Activated T-helper 1 cell treated with anti-CD3 and anti-CD28 coated beads, Interleukin-12 subunit alpha, Interleukin-12 subunit beta, Interleukin-2, Interleukin-4 antibody, amounts not matched to agents 30 ng/mL and 10 ng/mL and 1 ng/mL, durations not matched to agents 14 hours and 24 hours and 36 hours (primary cell): ENCODE measurements at regions not wholly inside any gene's neighbourhood (a gene's known extent, or its start where the extent isn't known, plus 50 kb on each side); places are given as distances from the start of the nearest gene placed in this dataset.

ENCODE experiments used
- DNase-seq: peaks from one replicate; pipeline ENCODE4 v3.0.0; 2021; ENCODE audit warnings: low spot score
- H3K27ac Mint-ChIP-seq: one replicate; pipeline ENCODE4 v1.8.0; 2021; ENCODE audit warnings: mild to moderate bottlenecking, mixed read lengths
- H3K27me3 Mint-ChIP-seq: one replicate; pipeline ENCODE4 v1.8.0; 2022; ENCODE audit warnings: mild to moderate bottlenecking, moderate library complexity, mixed read lengths; ENCODE audit not compliant: insufficient read depth
- H3K36me3 Mint-ChIP-seq: one replicate; pipeline ENCODE4 v1.8.0; 2021; ENCODE audit warnings: low read depth, mixed read lengths
- H3K4me1 Mint-ChIP-seq: one replicate; pipeline ENCODE4 v1.8.0; 2021; ENCODE audit warnings: low read depth, mixed read lengths
- H3K4me3 Mint-ChIP-seq: one replicate; pipeline ENCODE4 v1.8.0; 2021; ENCODE audit warnings: mild to moderate bottlenecking, moderate library complexity, mixed read lengths
- H3K9me3 Mint-ChIP-seq: one replicate; pipeline ENCODE4 v1.8.0; 2021; ENCODE audit warnings: mixed read lengths
- intact Hi-C: fragments of 100-400 bp; cut with micrococcal nuclease; formaldehyde crosslinking; loops from one replicate; pipeline ENCODE4 v1.15.1; 2024

- H3K4me1 Mint-ChIP-seq = no peaks in the 10 kb centered on the region
- no peaks in the 10 kb centered on the region for H3K36me3 Mint-ChIP-seq
- H3K4me3 Mint-ChIP-seq = no peak overlapping the region
- intact Hi-C loops = no loop called here
- DNase-seq = no peak
- H3K27me3 Mint-ChIP-seq = no peaks in the 10 kb centered on the region
- no peak overlapping the region for H3K27ac Mint-ChIP-seq
- H3K9me3 Mint-ChIP-seq = peaks cover 8% of the 10 kb centered on the region
These were observed 819.2 kb downstream of the NLGN4Y start for GRCh38 chrY:15343522-15343921.

GRCh38 chrY:15345471-15346155, 821.3 kb downstream of the NLGN4Y start:
- intact Hi-C loops = no loop called here
- H3K9me3 Mint-ChIP-seq = peaks cover 4% of the 10 kb centered on the region
- H3K36me3 Mint-ChIP-seq = no peaks in the 10 kb centered on the region
- no peak for DNase-seq
- H3K27me3 Mint-ChIP-seq = no peaks in the 10 kb centered on the region
- H3K4me1 Mint-ChIP-seq = no peaks in the 10 kb centered on the region
- no peak overlapping the region for H3K27ac Mint-ChIP-seq
- no peak overlapping the region for H3K4me3 Mint-ChIP-seq

DNA sequence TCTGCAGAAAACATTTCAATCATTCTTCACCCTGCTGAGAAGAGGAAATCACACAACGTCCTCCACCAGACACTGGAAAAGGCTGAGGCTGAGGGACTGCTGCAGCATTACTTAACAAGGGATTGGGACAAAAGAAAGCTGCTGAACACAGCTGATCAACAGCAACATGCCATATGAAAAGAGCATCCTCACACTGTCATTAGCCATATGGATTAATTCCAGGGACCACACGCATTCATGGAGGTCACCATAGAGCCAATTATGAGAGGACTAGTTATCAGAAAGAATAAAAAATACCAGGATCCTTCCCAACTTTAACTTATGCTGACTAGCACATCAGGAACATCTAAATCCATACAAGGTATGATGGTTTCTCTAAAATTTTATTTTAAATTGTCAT, 825.0 kb downstream of the NLGN4Y start:
- DNase-seq = no peak
- Mint-ChIP-seq H3K27me3 (no peaks in the 10 kb centered on the region), H3K4me1 (no peaks in the 10 kb centered on the region), H3K27ac (no peak overlapping the region), H3K36me3 (no peaks in the 10 kb centered on the region), H3K9me3 (no peaks in the 10 kb centered on the region), H3K4me3 (no peak overlapping the region)
- intact Hi-C loops = no loop called here

DNA sequence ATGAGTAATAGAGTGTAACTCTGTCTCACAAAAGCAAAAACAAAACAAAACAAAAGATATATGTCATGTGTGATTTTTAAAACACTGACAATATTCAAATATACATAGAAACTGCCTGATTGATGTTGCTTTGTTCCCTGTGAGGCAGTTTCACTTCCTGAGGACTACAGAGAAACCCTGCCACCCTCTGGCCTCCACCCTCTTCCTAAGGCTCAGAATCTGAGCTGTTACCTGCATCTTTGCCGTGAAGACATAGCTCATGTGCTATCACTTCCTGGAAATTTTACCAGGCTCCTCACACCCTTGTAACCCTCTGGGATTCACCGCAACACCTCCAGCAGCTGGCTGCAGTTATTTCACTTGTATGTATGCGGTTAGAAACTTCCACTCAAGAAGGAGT, 831.0 kb downstream of the NLGN4Y start:
- intact Hi-C loops = no loop called here
- no peaks in the 10 kb centered on the region for H3K27me3 Mint-ChIP-seq
- no peak overlapping the region for H3K4me3 Mint-ChIP-seq
- H3K9me3 Mint-ChIP-seq = no peaks in the 10 kb centered on the region
- no peak overlapping the region for H3K27ac Mint-ChIP-seq
- no peaks in the 10 kb centered on the region for H3K4me1 Mint-ChIP-seq
- DNase-seq = no peak
- no peaks in the 10 kb centered on the region for H3K36me3 Mint-ChIP-seq

DNA sequence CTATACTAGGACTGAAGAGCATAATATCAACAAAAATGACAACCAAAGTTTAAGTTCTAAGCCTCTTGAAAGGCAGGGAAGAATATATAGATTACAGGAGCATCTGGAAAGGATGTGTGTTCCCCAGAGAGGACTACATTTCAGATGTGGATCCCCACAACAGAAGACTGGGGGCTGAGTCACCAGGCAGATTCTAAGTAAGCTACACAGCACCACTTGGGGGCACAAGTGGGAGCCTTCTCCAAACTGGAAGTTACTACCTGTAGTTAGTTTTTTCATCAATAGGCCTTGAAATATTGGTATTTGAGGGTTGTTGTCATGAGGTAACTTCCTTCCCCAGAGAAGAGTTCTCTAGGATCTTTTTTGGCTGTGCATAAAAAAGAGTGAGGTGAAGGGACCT, 836.1 kb downstream of the NLGN4Y start:
- no peaks in the 10 kb centered on the region for H3K36me3 Mint-ChIP-seq
- H3K27me3 Mint-ChIP-seq = no peaks in the 10 kb centered on the region
- intact Hi-C loops = no loop called here
- H3K9me3 Mint-ChIP-seq = no peaks in the 10 kb centered on the region
- no peak overlapping the region for H3K4me3 Mint-ChIP-seq
- H3K27ac Mint-ChIP-seq = no peak overlapping the region
- DNase-seq = no peak
- H3K4me1 Mint-ChIP-seq = no peaks in the 10 kb centered on the region

DNA sequence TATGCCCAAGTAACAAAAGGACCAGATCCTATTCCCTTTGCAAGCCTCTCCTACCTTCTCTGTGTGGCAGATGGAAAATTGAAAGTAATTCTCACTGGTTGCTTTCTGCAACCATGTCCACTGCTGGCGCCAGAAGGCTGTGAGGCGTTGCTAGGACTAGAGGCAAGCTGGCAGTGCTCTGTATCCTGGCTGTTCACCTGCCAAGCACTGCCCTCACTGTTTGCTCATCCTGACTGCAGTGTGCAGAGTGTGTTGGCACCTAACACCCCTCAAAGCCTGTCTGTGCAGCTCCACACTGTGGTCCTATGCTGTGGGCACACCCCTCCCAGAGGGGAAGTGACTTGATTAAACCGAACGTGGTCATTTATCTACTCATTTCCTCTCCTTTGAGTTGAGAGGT, 840.7 kb downstream of the NLGN4Y start:
- no peak overlapping the region for H3K4me3 Mint-ChIP-seq
- no peaks in the 10 kb centered on the region for H3K4me1 Mint-ChIP-seq
- H3K27me3 Mint-ChIP-seq = no peaks in the 10 kb centered on the region
- intact Hi-C loops = no loop called here
- no peaks in the 10 kb centered on the region for H3K9me3 Mint-ChIP-seq
- no peak overlapping the region for H3K27ac Mint-ChIP-seq
- DNase-seq = no peak
- H3K36me3 Mint-ChIP-seq = no peaks in the 10 kb centered on the region

GRCh38 chrY:15368786-15369185, 844.5 kb downstream of the NLGN4Y start:
- no peak overlapping the region for H3K27ac Mint-ChIP-seq
- intact Hi-C loops = no loop called here

DNA sequence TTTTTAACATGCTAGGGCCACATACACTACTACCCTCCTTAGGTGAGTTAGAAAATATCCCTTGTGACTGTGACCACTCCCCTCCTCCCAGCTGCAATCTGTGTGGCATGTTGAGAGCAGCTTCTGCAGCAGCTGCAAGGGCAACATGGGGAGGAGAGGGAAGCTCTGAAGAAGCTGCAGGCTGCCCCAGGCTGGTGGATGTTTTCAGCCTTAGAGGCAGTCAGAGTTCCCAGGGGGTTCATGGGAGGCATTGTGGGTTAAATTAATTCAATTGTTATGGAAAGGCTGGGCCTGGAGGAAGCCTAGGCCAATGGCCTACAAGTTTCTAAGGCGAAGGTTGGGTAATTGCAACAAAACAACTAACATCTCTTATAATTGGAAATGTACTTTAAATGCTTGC, 860.8 kb downstream of the NLGN4Y start:
- no peak overlapping the region for H3K27ac Mint-ChIP-seq
- H3K9me3 Mint-ChIP-seq = no peaks in the 10 kb centered on the region
- no peaks in the 10 kb centered on the region for H3K36me3 Mint-ChIP-seq
- H3K27me3 Mint-ChIP-seq = no peaks in the 10 kb centered on the region
- H3K4me3 Mint-ChIP-seq = no peak overlapping the region
- no peak for DNase-seq
- no peaks in the 10 kb centered on the region for H3K4me1 Mint-ChIP-seq
- intact Hi-C loops = no loop called here

More at GRCh38 chrY:15368786-15369185, 844.5 kb downstream of the NLGN4Y start:
- no peak overlapping the region for H3K4me3 Mint-ChIP-seq
- no peaks in the 10 kb centered on the region for H3K4me1 Mint-ChIP-seq
- no peaks in the 10 kb centered on the region for H3K36me3 Mint-ChIP-seq
- no peaks in the 10 kb centered on the region for H3K9me3 Mint-ChIP-seq
- H3K27me3 Mint-ChIP-seq = peaks cover 4% of the 10 kb centered on the region
- DNase-seq = no peak

GRCh38 chrY:15397556-15398280, 873.4 kb downstream of the NLGN4Y start:
- Mint-ChIP-seq H3K9me3 (peaks cover 3% of the 10 kb centered on the region), H3K4me1 (no peaks in the 10 kb centered on the region), H3K27ac (no peak overlapping the region), H3K27me3 (no peaks in the 10 kb centered on the region), H3K36me3 (no peaks in the 10 kb centered on the region), H3K4me3 (no peak overlapping the region)
- DNase-seq = no peak
- intact Hi-C loops = no loop called here

GRCh38 chrY:15402451-15402850, 878.1 kb downstream of the NLGN4Y start:
- H3K36me3 Mint-ChIP-seq = no peaks in the 10 kb centered on the region
- no peak for DNase-seq
- no peaks in the 10 kb centered on the region for H3K4me1 Mint-ChIP-seq
- no peak overlapping the region for H3K4me3 Mint-ChIP-seq
- no peaks in the 10 kb centered on the region for H3K27me3 Mint-ChIP-seq
- intact Hi-C loops = no loop called here
- no peak overlapping the region for H3K27ac Mint-ChIP-seq
- peaks cover 3% of the 10 kb centered on the region for H3K9me3 Mint-ChIP-seq

- Mint-ChIP-seq H3K36me3 (no peaks in the 10 kb centered on the region), H3K27ac (no peak overlapping the region), H3K9me3 (peaks cover 7% of the 10 kb centered on the region), H3K4me1 (no peaks in the 10 kb centered on the region), H3K4me3 (no peak overlapping the region), H3K27me3 (no peaks in the 10 kb centered on the region)
- intact Hi-C loops = no loop called here
- no peak for DNase-seq
These were observed 880.2 kb downstream of the NLGN4Y start for GRCh38 chrY:15404551-15404950.

DNA sequence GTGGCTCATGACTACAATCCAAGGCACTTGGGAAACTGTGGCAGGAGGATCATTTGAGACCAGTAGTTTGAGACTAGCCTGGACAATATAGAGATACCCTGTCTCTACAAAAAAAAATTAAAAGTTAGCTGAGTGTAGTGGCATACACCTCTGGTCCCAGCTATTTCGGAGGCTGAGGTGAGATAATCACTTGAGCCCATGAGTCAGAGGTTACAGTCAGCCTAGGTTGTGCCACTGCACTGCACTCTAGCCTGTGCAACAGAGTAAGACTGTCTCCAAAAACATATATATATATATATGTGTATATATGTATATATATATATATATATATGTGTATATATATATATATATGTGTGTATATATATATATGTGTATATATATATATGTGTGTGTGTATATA, 890.8 kb downstream of the NLGN4Y start:
- no peak for DNase-seq
- Mint-ChIP-seq H3K4me3 (no peak overlapping the region), H3K9me3 (no peaks in the 10 kb centered on the region), H3K4me1 (no peaks in the 10 kb centered on the region), H3K36me3 (no peaks in the 10 kb centered on the region), H3K27me3 (no peaks in the 10 kb centered on the region), H3K27ac (no peak overlapping the region)
- intact Hi-C loops = no loop called here

- no peaks in the 10 kb centered on the region for H3K9me3 Mint-ChIP-seq
- H3K36me3 Mint-ChIP-seq = no peaks in the 10 kb centered on the region
- intact Hi-C loops = no loop called here
- no peaks in the 10 kb centered on the region for H3K27me3 Mint-ChIP-seq
- DNase-seq = no peak
- no peak overlapping the region for H3K4me3 Mint-ChIP-seq
- peaks cover 3% of the 10 kb centered on the region for H3K4me1 Mint-ChIP-seq
- no peak overlapping the region for H3K27ac Mint-ChIP-seq
These were observed 894.3 kb downstream of the NLGN4Y start for GRCh38 chrY:15418613-15419012.
